OCI-LY1 (cell line): ENCODE measurements at regions not wholly inside any gene's neighbourhood (a gene's known extent, or its start where the extent isn't known, plus 50 kb on each side); places are given as distances from the start of the nearest gene placed in this dataset.

Source experiments
- CTCF ChIP-seq: fragments of 200-600 bp; sonication (generic), shearing (Covaris generic); IDR thresholded peaks from 2 replicates; pipeline ENCODE4 v1.5.1; 2017; ENCODE audit warnings: mild to moderate bottlenecking, antibody characterized with exemption, low read length, moderate library complexity, mixed read lengths
- EZH2 ChIP-seq: fragments of 200-600 bp; sonication (generic), shearing (Covaris generic); IDR thresholded peaks from 2 replicates; pipeline ENCODE4 v1.8.0; 2017; ENCODE audit warnings: borderline replicate concordance, mixed run types, mild to moderate bottlenecking, antibody characterized with exemption, low read length, moderate library complexity, mixed read lengths

- no peak for TF ChIP-seq CTCF
- TF ChIP-seq EZH2 = no peak
Observed at GRCh38 chr10:90526721-90527120, 331.1 kb downstream of the HTR7 start.
